Upper lobe of left lung (tissue), 6 donors: ENCODE measurements at regions not wholly inside any gene's neighbourhood (a gene's known extent, or its start where the extent isn't known, plus 50 kb on each side); places are given as distances from the start of the nearest gene placed in this dataset.

Source experiments
- ATAC-seq, 2 donors: fragments of 200-7000 bp; cut with Tn5 transposase; one replicate each; pipeline ENCODE4 v1.9.1; 2022; ENCODE audit warnings: mild to moderate bottlenecking in 2 of 2, moderate library complexity in 2 of 2; ENCODE audit not compliant: low FRiP score in 2 of 2
- DNase-seq, 2 donors: peaks; one replicate each; pipeline ENCODE4 v3.0.0-alpha.2; 2019 to 2020
- H3K27ac ChIP-seq, 4 donors: fragments of 200-600 bp; sonication (generic); one replicate each; pipeline ENCODE4 v1.5.1; 2016 to 2019
- H3K27me3 ChIP-seq, 4 donors: fragments of 200-600 bp; sonication (generic); one replicate each; pipeline ENCODE4 v1.5.1; 2017 to 2019
- H3K36me3 ChIP-seq, 4 donors: fragments of 200-600 bp; sonication (generic); one replicate each; pipeline ENCODE4 v1.5.1; 2016 to 2019
- H3K4me1 ChIP-seq, 4 donors: fragments of 200-600 bp; sonication (generic); one replicate each; pipeline ENCODE4 v1.5.1; 2018 to 2019
- H3K4me3 ChIP-seq, 4 donors: fragments of 200-600 bp; sonication (generic); one replicate each; pipeline ENCODE4 v1.5.1; 2017 to 2019; ENCODE audit warnings: mild to moderate bottlenecking in 2 of 4, moderate library complexity in 1 of 4
- H3K9me3 ChIP-seq, 4 donors: fragments of 200-600 bp; sonication (generic); one replicate each; pipeline ENCODE4 v1.5.1; 2018 to 2019
- EP300 ChIP-seq, 4 donors: sonication (generic); formaldehyde crosslinking; IDR thresholded peaks; one replicate each; pipeline ENCODE4 v1.5.1; 2017; ENCODE audit warnings: antibody characterized with exemption in 4 of 4, control low read depth in 2 of 4
- POLR2A ChIP-seq, 4 donors: fragments of 450-650 bp; IDR thresholded peaks; one replicate each; pipeline ENCODE4 v1.5.1; 2016 to 2017; ENCODE audit warnings: antibody characterized with exemption in 4 of 4, mild to moderate bottlenecking in 2 of 4
- POLR2AphosphoS5 ChIP-seq, 2 donors: sonication (generic); formaldehyde crosslinking; IDR thresholded peaks; one replicate each; pipeline ENCODE4 v1.5.1; 2017; ENCODE audit warnings: antibody characterized with exemption in 2 of 2
- WGBS, 2 donors: methylation state at CpG; one replicate each; pipeline ENCODE4 v1.1.5; 2017 to 2018; 5-methylcytosine and 5-hydroxymethylcytosine counted together
- TF ChIP-seq, protein P1 (sequence below), 6 experiments: fragments of 450-650 bp in 4 of 6; fragments of 200-600 bp in 2 of 6; sonication (generic) in 2 of 6; IDR thresholded peaks; one replicate each; pipeline ENCODE4 v1.5.1; 2016 to 2019; ENCODE audit warnings: antibody characterized with exemption in 6 of 6
- donor health status: DM: no; HTN: no; CAD: no; lungs with moderate emphysema.
- donor health status: DM: no; HTN: yes; CAD: no; lungs with severe emphysema.

GRCh38 chr6:95837890-95838289, 177.9 kb upstream of the FUT9 start:
- Histone ChIP-seq H3K36me3 (no peaks in the 10 kb centered on the region), H3K4me3 (no peak overlapping the region), H3K4me1 (no peaks in the 10 kb centered on the region), H3K27ac (no peak overlapping the region), H3K9me3 (no peaks in the 10 kb centered on the region), H3K27me3 (no peaks in the 10 kb centered on the region)
- DNase-seq, result no peak
- TF ChIP-seq POLR2A (IDR thresholded peaks at IDR 0.05), result no peak
- no peak for TF ChIP-seq EP300 (IDR thresholded peaks at IDR 0.05)
- no peak for TF ChIP-seq POLR2AphosphoS5 (IDR thresholded peaks at IDR 0.05)
- TF ChIP-seq, protein P1, sequence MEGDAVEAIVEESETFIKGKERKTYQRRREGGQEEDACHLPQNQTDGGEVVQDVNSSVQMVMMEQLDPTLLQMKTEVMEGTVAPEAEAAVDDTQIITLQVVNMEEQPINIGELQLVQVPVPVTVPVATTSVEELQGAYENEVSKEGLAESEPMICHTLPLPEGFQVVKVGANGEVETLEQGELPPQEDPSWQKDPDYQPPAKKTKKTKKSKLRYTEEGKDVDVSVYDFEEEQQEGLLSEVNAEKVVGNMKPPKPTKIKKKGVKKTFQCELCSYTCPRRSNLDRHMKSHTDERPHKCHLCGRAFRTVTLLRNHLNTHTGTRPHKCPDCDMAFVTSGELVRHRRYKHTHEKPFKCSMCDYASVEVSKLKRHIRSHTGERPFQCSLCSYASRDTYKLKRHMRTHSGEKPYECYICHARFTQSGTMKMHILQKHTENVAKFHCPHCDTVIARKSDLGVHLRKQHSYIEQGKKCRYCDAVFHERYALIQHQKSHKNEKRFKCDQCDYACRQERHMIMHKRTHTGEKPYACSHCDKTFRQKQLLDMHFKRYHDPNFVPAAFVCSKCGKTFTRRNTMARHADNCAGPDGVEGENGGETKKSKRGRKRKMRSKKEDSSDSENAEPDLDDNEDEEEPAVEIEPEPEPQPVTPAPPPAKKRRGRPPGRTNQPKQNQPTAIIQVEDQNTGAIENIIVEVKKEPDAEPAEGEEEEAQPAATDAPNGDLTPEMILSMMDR (IDR thresholded peaks at IDR 0.05), result no peak
- no peak for ATAC-seq

DNA sequence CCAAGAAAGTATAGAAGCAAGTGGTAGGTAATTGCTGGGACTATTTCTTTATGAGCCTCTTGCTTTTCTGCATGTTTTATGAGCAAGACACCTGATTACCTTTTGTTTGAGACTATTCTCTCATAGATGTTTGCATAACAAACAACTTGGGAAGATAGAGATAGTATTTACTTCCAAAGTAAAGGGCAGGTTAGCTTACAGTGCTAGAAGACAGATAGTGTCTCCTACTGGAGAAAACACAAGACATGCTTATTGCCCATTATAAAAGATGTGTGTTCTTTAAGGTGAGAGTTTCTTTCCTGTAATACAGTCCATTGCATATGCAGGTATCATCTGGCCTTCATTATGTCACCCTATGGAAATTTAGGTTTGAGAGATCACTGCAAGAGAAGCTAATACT, 174.2 kb upstream of the FUT9 start:
- Histone ChIP-seq H3K9me3 (no peaks in the 10 kb centered on the region), H3K4me1 (no peaks in the 10 kb centered on the region), H3K27me3 (no peaks in the 10 kb centered on the region), H3K36me3 (no peaks in the 10 kb centered on the region), H3K4me3 (no peak overlapping the region), H3K27ac (no peak overlapping the region)
- ATAC-seq, result no peak
- no peak for DNase-seq
- TF ChIP-seq POLR2AphosphoS5 (IDR thresholded peaks at IDR 0.05), result no peak
- TF ChIP-seq EP300 (IDR thresholded peaks at IDR 0.05), result no peak
- TF ChIP-seq POLR2A (IDR thresholded peaks at IDR 0.05), result no peak
- TF ChIP-seq, protein P1 (IDR thresholded peaks at IDR 0.05), result no peak

DNA sequence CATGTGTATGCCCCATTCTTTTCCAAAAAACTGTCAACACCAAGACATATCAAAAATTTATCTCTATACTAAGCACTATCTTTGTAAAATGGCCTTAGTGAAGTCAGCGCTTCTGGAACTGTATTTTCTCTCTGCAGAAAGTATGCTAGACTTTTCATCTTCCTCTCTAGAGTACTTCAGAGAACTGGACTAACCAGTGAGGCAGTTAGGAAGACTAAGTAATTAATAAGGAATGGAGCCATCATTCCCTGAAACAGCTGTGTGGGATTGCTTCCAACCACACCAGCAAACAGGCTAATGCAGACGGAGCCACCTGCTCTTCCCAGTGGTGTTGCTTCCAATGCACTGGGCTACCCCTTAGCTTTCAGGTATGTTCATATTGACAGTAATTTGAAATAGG, 169.1 kb upstream of the FUT9 start:
- Histone ChIP-seq H3K36me3 (no peaks in the 10 kb centered on the region), H3K4me1 (no peaks in the 10 kb centered on the region), H3K4me3 (no peak overlapping the region), H3K9me3 (no peaks in the 10 kb centered on the region), H3K27ac (no peak overlapping the region), H3K27me3 (no peaks in the 10 kb centered on the region)
- DNase-seq, result no peak
- ATAC-seq, result no peak
- TF ChIP-seq, protein P1 (IDR thresholded peaks at IDR 0.05), result no peak
- TF ChIP-seq POLR2A (IDR thresholded peaks at IDR 0.05) (no peak), EP300 (IDR thresholded peaks at IDR 0.05) (no peak), POLR2AphosphoS5 (IDR thresholded peaks at IDR 0.05) (no peak)
- WGBS, 2 donors, result 74 to 87% methylated on average over 2 of the region's 2 CpGs

DNA sequence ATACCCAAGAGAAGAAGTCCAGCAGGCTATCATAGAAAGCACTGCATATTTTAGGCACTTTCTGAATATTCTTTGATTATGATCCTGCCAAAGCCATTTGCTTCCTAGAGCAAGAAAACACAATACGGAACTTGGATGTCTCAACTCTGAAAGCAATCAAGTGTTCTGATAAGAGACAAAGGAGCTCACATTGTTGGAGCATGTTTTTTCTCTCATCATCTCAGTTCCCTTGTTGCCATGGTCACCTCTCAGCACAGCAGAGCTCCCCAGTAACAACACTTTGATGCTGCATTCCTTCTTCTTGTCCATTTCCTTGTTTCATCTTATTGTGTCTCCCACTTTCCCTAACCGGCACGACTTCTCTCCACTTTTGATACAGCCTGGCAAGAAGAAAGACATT, 168.7 kb upstream of the FUT9 start:
- no peak for ATAC-seq
- H3K27ac ChIP-seq, result no peak overlapping the region
- DNase-seq, result no peak
- TF ChIP-seq POLR2A (IDR thresholded peaks at IDR 0.05) (no peak), POLR2AphosphoS5 (IDR thresholded peaks at IDR 0.05) (no peak), EP300 (IDR thresholded peaks at IDR 0.05) (no peak)
- TF ChIP-seq, protein P1 (IDR thresholded peaks at IDR 0.05), result no peak
- H3K36me3 ChIP-seq, result no peaks in the 10 kb centered on the region
- H3K9me3 ChIP-seq, result no peaks in the 10 kb centered on the region
- no peaks in the 10 kb centered on the region for H3K4me1 ChIP-seq
- H3K4me3 ChIP-seq, result no peak overlapping the region
- 66 to 67% methylated on average over 3 of the region's 3 CpGs for WGBS, 2 donors
- no peaks in the 10 kb centered on the region for H3K27me3 ChIP-seq

DNA sequence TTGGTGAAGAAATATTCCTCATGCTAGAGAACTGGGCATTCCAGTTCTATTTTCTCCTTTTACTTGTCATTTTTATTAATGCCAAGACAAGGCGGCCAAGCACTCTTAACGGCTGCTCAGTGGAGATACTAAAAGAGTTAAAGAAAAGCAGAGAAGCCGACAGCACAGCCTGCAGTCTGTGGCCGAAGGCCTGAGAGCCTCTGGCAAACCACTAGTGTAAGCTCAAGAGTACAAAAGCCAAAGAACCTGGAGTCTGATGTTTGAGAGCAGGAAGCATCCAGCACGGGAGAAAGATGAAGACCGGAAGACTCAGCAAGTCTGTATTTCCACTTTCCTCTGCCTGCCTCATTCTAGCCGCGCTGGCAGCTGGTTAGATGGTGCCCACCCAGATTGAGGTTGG, 167.1 kb upstream of the FUT9 start:
- no peak for TF ChIP-seq EP300 (IDR thresholded peaks at IDR 0.05)
- TF ChIP-seq, protein P1 (IDR thresholded peaks at IDR 0.05), result no peak
- TF ChIP-seq POLR2A (IDR thresholded peaks at IDR 0.05), result no peak
- TF ChIP-seq POLR2AphosphoS5 (IDR thresholded peaks at IDR 0.05), result no peak
- Histone ChIP-seq H3K4me1 (no peaks in the 10 kb centered on the region), H3K27ac (no peak overlapping the region), H3K9me3 (no peaks in the 10 kb centered on the region), H3K4me3 (no peak overlapping the region), H3K27me3 (no peaks in the 10 kb centered on the region), H3K36me3 (no peaks in the 10 kb centered on the region)
- DNase-seq, result no peak
- WGBS, 2 donors, result 55 to 62% methylated on average over 8 of the region's 8 CpGs
- no peak for ATAC-seq
